PC-3 (cell line): ENCODE measurements at regions not wholly inside any gene's neighbourhood (a gene's known extent, or its start where the extent isn't known, plus 50 kb on each side); places are given as distances from the start of the nearest gene placed in this dataset.

Experiments used
- CTCF ChIP-seq: fragments of 300-600 bp; sonication (generic); conservative IDR thresholded peaks from 2 replicates; pipeline ENCODE4 v1.5.1; 2017; ENCODE audit warnings: antibody characterized with exemption, low read depth, mild to moderate bottlenecking, low read length
- EZH2 ChIP-seq: fragments of 300-600 bp; sonication (generic); IDR thresholded peaks from one replicate; pipeline ENCODE4 v1.6.1; 2017; ENCODE audit warnings: antibody characterized with exemption, mild to moderate bottlenecking, low read length; ENCODE audit not compliant: unreplicated experiment

DNA sequence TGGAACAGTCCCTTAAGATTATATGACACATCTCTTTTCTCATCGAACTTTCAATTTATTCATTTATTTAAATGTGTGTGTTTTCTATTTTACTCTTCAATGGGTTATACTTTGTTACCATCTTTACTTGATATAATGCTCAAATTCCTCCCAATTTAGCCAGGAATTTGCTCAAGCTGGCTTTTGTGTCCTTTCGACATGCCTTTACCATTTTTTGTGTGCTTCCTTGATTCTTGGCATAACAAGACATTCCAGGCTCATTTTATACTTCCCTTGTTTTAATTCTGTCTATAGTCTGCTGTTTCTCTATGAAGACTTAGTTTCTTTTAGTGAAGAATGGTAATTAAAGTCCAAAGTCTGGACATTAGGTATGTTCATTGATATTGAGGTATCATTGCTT lies 315.8 kb downstream of the AEBP2 start:
- TF ChIP-seq EZH2 (no peak), CTCF (no peak)
